ENCODE measurements at regions not wholly inside any gene's neighbourhood (a gene's known extent, or its start where the extent isn't known, plus 50 kb on each side); places are given as distances from the start of the nearest gene placed in this dataset.
"Not testable (repeated sequence)": the region's sequence is repeated elsewhere in the genome, so short reads cannot be mapped to it uniquely, and the experiment has no call there.

DNA sequence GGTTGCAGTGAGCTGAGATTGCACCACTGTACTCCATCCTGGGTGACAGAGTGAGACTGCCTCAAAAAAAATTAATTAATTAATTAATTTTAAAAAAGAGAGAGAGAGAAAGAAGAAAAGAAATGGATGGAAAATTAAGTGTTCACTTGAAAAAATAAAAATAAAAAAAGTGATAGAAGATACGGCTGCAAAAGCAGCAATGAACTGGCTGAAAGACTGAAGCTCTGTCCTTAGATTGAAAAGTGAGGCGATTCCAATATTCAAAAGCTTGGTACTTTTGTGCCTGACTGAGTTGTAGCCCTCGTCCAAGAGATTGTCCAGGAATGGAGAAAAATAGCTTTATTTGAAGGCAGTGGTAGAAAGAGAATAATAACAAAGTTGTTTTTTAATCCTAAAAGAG, 154.6 kb downstream of the ADSS2 start:
- no peak for DNase-seq (ENCODE audit: low spot score)

DNA sequence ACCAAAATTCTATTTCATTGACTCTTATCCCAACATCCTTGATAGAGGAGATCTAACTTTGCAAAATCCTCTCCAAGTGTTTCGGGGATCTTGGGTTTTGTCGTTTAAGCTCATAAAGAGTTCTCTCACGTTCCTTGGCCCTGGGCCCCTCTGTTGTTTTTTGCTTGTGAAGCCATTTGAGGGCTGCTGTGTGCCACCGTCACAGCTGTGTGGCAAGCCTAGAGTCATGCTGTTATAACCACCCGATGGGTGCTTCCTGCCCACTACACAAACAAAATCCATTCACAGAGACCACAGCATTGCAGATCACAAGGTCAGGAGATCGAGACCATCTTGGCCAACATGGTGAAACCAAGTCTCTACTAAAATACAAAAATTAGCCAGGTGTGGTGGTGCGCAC, 154.1 kb downstream of the ADSS2 start:
- DNase-seq (ENCODE audit: low spot score): no peak

DNA sequence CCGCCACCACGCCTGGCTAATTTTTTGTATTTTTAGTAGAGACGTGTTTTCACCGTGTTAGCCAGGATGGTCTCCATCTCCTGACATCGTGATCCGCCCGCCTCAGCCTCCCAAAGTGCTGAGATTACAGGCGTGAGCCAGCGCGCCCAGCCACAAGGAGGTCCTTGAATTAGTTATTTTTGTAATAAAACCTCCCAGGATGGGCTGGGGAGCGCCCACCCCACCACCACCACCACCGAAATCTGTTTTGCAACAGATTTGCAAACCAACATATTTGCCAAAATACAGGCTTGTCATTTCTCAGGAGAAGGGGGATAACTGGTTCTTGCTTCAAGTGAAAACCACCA, 151.7 kb downstream of the ADSS2 start:
- DNase-seq (ENCODE audit: low spot score): not testable (repeated sequence)

DNA sequence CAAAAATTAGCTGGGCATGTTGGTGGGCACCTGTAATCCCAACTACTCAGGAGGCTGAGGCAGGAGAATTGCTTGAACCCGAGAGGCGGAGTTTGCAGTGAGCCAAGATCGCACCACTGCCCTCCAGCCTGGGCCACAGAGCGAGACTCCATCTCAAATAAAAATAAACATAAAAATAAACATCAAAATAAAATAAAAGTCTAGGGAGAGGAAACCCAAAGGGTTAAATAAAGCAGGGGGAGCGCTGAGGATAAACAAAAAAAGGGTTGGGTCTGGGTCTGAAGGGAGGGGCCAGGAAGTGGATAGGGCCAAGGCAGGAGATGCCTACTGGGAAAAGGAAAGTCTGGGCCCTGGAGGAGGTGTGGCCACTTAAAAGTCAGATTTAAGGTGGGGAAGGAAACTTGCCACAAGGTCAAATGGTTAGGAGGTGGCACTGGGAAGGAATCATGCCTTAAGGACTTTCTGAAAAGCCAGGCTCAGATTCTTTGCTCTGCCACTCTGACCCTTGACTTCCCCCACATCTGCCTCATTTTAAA, 150.0 kb downstream of the ADSS2 start:
- DNase-seq (ENCODE audit: low spot score): no peak

DNA sequence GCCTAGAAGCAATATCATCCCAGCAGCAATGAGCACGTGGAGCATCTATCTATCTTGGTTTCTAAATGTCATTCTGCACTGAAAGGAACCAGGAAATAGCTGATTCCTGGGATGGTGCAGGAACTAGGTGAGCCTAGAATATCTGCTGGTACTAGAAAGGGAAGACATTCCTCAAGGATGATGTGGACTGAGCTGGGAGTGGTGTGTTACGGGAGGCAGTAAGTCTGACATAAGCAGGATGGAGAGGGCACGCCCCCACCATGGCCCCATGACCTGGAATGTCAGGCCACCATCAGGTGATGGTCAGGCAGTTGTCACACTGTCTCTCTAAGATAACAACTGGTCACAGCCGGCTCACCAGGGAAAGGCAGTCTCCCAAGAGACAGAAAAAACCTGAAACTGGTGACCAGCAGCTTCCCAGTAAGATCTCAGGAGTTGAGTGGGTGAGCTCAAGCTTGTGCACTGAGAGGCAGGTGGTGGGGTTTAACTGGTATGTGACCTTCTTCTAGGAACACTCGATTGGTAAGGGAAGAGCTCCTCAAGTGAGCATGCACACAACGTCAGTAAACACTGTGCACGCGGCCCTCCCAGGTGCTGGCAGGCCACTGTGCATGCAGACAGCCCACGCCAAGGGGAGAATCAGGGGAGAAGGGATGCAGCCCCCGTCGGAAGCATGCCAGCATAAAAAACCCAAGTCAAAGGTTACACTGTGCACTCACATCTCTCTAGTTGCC, 148.7 kb downstream of the ADSS2 start:
- no peak for DNase-seq (ENCODE audit: low spot score)

DNA sequence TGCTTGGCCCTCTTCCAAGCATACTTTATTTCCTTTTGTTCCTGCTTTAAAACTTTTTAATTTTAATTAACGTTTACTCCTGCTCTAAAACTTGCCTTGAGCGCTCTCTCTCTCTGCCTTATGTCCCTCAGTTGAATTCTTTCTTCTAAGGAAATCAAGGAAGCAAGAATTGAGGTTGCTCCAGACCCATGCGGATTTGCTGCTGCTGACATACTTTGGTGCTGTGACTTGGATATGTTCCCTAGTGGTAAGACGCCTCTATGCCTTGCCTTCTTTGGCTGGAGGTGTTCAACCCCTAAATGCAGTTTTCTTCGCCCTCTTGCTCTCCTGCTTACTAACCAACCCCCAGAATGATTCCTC, 148.1 kb downstream of the ADSS2 start:
- no peak for DNase-seq (ENCODE audit: low spot score)

DNA sequence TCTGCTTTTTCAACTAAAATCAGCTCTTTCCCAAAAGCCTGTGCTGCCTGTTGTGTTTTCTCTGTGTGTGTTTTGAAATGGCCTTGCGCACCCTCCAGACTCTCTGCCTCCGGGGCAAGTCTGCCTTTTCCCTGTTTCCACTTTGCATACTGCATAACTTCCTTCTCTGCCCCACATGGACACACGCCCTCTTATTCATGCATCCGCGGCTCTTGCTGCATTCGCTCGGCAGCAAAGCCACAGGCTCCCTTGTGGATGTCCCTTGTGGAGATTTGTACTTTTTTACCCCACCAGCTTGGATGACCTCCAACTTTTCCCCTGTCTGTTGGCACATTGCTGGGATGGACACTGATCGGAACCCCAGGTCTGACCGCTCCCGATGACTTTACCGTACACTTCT, 147.6 kb downstream of the ADSS2 start:
- no peak for DNase-seq (ENCODE audit: low spot score)

DNA sequence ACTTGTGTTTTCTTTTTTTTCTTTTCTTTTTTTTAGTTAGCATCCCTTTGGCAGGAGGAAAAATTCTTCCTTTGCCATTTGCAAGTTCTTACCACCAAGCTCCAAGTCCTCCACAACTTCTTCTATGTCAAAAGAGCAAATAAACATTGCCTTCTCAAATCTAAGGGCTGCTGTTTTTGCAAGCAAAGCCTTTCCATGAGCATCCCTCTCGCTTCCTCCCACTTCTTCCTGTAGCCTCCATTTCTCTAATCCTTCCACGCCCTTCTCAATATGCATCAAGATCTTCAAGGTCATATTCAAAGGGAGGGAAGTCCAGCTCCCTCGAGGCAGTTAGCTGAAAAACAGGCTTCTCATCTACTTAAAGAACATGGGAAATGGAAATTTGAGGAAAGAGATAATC, 147.1 kb downstream of the ADSS2 start:
- DNase-seq (ENCODE audit: low spot score): no peak

DNA sequence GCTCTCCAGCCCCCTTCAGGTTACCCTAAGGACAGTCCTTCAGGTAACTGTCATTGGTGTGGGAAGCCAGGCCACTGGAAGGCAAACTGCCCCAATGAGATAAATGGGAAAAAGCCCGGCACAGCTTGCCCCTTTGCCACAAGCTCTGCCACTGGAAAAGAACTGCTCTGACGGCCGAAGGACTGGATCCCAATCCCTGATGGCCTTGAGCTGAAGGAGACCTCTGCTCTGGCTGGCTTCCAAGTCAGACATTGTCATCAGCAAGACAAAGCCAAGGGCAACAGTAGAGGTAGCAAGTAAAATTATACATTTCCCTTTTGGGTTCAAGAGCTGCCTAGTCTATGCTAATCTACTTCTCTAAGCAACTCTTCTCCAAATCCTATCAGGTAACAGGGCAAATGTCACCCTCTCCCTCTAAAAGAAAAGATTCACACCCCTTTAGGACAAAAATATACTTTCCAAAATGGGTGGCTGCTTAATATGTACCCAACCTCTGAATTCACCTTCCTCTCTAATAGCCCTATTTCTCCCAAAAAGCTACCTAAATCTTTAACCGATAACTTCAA, 145.8 kb downstream of the ADSS2 start:
- DNase-seq (ENCODE audit: low spot score): no peak

DNA sequence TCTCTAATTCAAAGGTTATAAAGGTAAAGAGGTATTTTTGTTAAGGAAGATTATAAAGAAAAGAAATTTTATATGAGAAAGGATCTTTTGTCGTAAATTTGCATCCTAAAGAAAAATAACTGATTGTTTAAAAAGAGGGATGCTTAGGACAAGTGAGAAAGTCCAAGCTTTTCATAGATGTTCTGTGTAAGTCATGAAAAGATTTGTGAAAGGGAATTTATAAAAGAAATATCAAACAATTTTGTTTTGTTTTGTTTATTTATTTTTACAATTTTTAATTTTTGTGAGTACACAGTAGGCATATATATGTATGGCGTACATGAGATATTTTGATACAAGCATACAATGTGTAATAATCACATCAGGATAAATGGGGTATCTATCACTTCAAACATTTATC, 145.2 kb downstream of the ADSS2 start:
- no peak for DNase-seq (ENCODE audit: low spot score)

DNA sequence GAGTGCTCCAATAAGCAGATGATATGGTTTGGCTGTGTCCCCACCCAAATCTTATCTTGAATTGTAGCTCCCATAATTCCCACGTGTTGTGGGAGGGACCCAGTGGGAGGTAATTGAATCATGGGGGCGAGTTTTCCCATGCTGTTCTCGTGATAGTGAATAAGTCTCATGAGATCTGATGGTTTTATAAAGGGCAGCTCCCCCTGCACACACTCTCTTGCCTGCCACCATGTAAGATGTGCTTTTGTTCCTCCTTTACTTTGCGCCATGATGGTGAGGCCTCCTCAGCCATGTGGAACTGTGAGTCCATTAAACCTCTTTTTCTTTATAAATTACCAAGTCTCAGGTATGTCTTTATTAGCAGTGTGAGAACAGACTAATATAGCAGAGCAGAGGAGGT, 142.5 kb downstream of the ADSS2 start:
- DNase-seq (ENCODE audit: low spot score): not testable (repeated sequence)

DNA sequence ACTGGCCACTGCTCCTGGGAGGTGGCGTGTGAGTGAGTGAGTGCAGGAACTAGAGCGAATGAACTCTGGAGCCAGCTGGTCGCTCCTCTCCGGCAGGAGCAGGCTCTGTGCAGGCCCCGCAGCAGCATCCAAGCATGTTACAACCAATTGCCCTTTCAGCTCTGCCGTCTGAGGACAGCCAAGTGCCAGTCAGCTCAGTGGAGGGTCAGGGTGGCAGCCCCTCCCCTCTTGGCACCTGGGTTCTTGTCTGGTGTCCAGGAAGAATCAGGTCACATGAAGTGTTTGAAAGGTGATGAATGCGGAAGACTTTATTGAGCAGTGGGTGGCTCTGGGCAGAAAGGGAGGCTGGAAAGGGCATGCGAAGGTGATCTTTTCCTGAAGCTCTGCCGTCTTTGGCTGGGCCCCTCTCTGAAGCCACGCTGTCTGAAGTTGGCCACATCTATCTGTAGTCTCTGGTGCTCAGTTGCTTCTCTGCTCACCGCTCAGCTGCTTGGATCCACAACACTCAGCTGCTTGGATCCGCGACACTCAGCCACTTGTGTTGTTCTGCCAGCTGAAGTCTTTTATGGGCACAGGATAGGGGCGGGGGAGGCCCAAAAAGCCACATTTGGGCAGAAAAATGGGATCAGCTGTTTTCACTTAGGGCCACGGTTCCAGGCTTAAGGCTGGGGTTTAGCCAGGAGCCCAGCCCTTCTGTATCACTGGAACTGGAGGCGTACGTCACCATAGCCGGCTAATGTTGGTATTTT, 139.8 kb downstream of the ADSS2 start:
- DNase-seq (ENCODE audit: low spot score): no peak

DNA sequence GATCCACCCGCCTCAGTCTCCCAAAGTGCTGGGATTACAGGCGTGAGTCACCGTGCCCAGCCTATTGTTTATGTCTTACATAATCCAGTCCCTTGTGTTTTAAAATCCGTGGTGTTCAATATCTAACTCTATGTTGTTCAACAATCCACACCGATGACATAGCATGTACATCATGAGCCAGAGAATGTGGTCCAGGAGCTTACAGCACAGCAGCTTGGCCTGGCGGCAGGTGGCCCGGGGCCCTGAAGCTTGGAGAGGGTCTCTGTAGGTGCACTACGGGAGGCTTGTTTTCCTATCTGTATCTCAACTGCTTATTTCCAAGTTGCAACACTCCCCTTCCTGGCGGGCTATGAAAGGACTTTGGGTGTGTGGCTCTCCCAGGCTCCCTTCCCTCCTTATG, 138.4 kb downstream of the ADSS2 start:
- no peak for DNase-seq (ENCODE audit: low spot score)

DNA sequence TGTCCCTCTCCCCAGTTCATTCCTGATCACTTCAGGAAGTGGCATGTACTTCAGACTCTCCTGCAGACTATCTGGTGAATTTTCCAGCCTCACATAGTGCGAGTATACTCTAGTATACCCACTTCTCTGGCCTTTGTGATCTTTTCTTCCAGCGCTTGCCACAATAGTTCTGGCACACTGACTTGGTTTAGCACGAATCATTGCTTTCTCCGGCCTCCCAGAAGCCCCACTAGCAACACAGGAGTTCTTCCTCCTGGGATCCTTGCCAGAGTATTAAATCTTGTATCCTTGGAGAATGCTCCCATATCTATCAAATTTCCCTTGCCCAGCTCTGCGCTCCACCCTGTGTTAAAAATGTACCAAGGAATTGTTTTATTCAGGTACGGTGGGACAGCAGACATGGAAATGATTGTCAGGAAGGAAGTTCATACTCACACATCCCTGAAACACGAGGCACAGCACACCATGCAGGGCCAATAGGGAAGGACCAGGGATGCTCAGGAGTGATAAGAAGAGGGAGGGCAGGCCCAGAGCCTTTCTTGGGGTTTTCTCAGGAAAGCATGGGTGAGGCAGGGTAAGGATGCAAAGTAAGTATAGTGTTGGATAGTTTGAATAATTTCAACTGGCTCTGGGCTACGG, 136.7 kb downstream of the ADSS2 start:
- no peak for DNase-seq (ENCODE audit: low spot score)

DNA sequence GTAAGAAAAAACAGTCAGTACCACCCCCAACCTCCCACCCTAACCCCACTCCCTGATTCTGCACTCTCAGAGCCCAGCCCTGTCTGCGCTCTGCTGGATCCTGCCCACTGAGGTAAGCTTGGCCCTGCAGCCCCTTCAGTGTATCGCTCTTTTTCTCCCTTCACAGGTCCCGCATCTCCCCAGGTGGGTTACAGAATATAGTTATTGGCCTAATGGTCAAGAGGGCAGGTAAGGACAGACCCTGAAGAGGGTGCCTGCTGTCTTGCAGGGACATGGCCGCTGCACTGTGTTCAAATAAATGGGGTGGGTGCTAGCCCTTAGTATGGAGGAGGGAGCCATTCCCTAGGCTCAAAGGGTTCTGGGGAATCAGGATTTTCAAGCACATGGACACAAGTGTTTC, 135.7 kb downstream of the ADSS2 start:
- DNase-seq (ENCODE audit: low spot score): no peak

DNA sequence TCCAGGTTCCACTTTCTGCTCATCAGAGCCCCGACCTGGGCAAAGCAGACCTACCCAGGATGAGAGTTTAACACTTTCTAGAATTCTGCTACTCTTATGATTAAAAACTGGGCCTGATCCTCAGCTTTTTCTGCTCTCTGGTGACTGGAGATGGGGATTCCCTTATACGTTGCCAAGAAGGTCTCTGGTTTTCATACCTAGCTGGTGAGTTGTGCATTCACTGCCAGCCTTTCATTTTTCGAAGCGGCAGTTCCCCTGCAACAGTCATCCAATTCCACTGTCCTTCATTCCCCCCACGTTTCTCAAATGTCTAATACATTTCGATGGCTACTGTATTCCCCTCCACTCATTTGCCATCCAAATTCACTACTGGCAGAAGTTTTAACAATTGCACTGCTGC, 135.3 kb downstream of the ADSS2 start:
- DNase-seq (ENCODE audit: low spot score): no peak

DNA sequence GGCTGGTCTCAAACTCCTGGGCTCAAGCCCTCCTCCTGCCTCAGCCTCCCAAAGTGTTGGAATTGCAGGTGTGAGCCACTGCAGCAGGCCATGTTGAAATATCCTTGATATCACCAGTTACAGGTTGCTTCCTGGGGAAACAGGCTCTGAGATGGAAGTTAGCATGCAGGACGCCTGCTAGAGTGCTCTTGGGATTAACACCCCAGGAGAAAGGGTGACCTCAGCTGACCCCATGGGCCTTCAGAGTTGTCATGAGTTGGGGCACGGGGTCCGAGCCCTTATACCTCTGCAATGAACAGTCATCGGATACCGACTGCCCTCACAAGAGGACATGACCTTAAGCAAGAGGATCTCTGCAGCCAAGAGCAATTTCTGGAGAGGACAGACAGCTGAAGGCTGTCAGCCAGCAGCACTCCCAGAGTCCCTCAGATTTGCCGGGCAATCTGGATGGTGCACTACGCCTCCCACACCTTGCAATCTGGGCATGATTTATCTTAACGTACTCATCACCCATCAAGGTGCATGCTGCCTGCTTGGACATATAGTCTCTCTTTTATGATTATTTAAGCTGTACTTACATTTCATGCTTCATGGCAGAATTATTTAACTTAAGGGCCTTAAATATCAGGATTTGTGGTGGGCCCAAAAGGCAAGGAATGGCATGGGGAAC, 134.6 kb downstream of the ADSS2 start:
- DNase-seq (ENCODE audit: low spot score): no peak

DNA sequence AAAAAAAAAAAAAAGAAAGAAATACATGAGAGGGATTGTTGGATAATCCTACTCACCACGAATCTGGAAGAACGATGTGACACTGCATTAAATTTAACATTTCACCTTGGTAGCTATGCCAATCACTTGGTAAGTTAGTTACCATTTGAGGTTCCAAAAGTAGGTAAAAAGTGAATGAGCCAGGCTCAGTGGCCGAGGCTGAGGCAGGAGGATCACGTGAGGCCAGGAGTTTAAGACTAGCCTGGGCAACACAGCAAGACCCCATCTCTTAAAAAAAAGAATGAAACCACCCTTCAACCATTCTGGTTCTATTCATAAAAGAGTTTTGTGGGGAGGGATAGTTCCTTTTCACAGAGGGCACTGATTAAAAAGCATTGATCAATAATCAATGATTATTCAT, 133.6 kb downstream of the ADSS2 start:
- DNase-seq (ENCODE audit: low spot score): no peak

DNA sequence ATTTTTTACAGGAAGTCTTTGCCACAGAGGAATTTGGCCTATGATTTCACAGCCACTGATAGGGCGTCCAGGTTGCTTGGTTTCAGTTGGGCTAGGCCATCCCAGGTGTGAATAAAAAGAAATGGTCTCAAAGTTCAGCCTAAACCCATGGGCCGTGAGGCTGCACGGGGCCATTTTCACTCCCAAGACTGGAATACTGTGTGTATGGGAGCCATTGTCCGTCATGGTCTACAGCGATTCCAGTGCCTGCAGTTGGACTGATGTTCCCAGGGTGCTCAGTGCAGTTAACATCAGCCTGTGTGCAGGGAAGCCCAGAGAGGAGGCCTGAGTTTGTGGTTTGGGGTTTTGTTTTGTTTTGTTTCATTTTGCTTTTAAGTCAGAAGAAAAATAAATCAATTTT, 133.2 kb downstream of the ADSS2 start:
- no peak for DNase-seq (ENCODE audit: low spot score)

DNA sequence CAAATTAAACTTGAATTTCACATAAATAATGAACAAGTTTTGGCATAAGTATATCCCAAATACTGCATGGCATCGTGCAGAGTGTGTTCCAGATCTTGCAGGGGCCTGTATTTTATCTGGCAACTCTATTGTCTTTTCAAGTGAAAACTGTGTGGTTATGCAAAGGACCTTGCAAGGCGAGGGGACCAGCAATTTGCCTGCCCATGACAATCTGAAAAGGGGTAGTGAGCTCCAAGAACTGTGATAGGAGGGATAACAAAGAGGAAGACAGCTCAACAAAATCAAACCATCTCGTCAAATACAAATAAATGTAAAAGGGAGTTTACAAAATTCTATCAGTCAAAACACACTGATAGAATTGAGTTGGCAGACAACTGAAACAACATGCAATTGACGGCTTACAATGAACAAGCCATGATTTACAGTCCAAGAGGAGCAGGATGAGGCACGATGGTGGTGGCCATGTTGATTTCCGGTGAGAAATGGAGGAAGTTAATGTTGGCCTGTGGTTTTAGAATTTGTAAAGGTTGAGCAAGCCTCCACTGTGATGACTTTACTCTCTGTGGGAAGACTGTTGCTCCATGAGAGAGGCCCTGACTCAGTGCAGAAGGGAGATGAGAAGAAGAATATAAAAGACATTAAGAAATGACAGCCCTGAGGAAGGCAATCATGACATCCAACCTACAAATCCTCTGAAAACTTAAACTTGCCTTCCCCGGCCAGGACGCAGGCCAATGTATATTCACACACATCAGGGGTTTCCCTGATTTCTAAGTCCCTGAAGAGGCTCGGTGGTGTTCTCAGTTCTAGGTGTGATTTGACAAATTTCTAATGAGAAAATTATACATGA, 132.2 kb downstream of the ADSS2 start:
- DNase-seq (ENCODE audit: low spot score): no peak

DNA sequence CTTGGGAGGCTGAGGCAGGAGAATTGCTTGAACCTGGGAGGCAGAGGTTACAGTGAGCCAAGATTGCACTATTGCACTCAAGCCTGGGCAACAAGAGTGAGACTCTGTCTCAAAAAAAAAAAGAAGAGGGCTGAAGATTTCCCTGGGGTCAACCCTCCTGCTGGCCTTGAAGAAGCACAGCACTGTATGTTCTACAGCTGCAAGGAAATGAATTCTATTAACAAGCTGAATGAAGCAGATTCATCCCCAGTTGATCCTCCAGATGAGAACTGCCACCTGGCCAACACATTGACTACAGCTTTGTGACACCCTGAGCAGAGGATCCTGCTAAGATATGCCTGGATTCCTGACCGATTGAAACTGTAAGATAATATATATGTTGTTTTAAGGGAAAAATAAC, 129.5 kb downstream of the ADSS2 start:
- peak; percentile 32 for DNase-seq (ENCODE audit: low spot score)

Measured in COLO829 (cell line).